HCT116 (cell line): ENCODE measurements at regions not wholly inside any gene's neighbourhood (a gene's known extent, or its start where the extent isn't known, plus 50 kb on each side); places are given as distances from the start of the nearest gene placed in this dataset.

Experiments used
- ATAC-seq: fragments of 200-7000 bp; cut with Tn5 transposase; 2 replicates; pipeline ENCODE4 v1.9.1; 2020; ENCODE audit warnings: mild to moderate bottlenecking, moderate library complexity
- BruUV-seq: library from RNA; stranded (reverse); fragments of 400-500 nt; replicated peaks from 2 replicates; lab custom pipeline; 2021; lab: Mats Ljungman, UMichigan
- CTCF ChIA-PET: fragments of 300-600 bp; sonication (Branson Sonifier 250); formaldehyde crosslinking; loops from one replicate; lab custom pipeline; 2021; ENCODE audit warnings: antibody characterized with exemption; lab: Charles Lee
- POLR2A ChIA-PET: fragments of 300-600, 350-600 bp; sonication (Branson Sonifier 250); formaldehyde crosslinking; loops from one replicate; lab custom pipeline; 2021; ENCODE audit warnings: antibody characterized with exemption; lab: Charles Lee
- RAD21 ChIA-PET, 2 experiments: fragments of 300-600 bp; sonication (Branson Sonifier 250); formaldehyde crosslinking; loops; one replicate each; lab custom pipeline; 2023; ENCODE audit warnings: low total read pairs in 2 of 2; ENCODE audit not compliant: uncharacterized antibody in 2 of 2, unreplicated experiment in 2 of 2, low non-redundant PET in 1 of 2; lab: Charles Lee
- DNase-seq: peaks from one replicate; pipeline ENCODE4 v3.0.0-alpha.2; 2010; ENCODE audit warnings: low read depth, low spot score
- H2AFZ ChIP-seq: fragments of 200-600 bp; shearing (Covaris generic), sonication (generic); 2 replicates; pipeline ENCODE4 v1.6.1; 2017; ENCODE audit warnings: low read depth, mixed run types, mixed read lengths, antibody characterized with exemption, low read length; ENCODE audit not compliant: poor library complexity, severe bottlenecking
- H3K27ac ChIP-seq: 2 replicates; pipeline ENCODE4 v1.5.1; 2012; ENCODE audit warnings: low read depth, low read length
- H3K27me3 ChIP-seq: fragments of 200-600 bp; sonication (generic); 2 replicates; pipeline ENCODE4 v1.6.1; 2016; ENCODE audit warnings: mixed run types, low read length, mixed read lengths; ENCODE audit not compliant: insufficient read depth
- H3K36me3 ChIP-seq, 2 experiments: fragments of 200-500 bp in 1 of 2; fragments of 200-600 bp in 1 of 2; sonication (Bioruptor generic) in 1 of 2; sonication (generic) in 1 of 2; 2 replicates each; pipeline versions ENCODE4 v1.5.1 to v1.6.1; 2014 to 2016; ENCODE audit warnings: low read length in 2 of 2, inconsistent platforms in 1 of 2, mixed read lengths in 1 of 2, mixed run types in 1 of 2; ENCODE audit not compliant: insufficient read depth in 2 of 2, control insufficient read depth in 1 of 2
- H3K4me1 ChIP-seq, 2 experiments: fragments of 200-600 bp in 1 of 2; sonication (generic) in 1 of 2; 2 replicates each; pipeline versions ENCODE4 v1.5.1 to v1.6.1; 2012 to 2017; ENCODE audit warnings: low read length in 2 of 2, inconsistent platforms in 1 of 2, mild to moderate bottlenecking in 1 of 2, mixed read lengths in 1 of 2, mixed run types in 1 of 2, moderate library complexity in 1 of 2; ENCODE audit not compliant: insufficient read depth in 2 of 2, control insufficient read depth in 1 of 2
- H3K4me2 ChIP-seq: fragments of 200-600 bp; sonication (generic); 2 replicates; pipeline ENCODE4 v1.6.1; 2017; ENCODE audit warnings: mixed run types, low read length, mixed read lengths
- H3K4me3 ChIP-seq, 2 experiments: fragments of 200-600 bp in 1 of 2; sonication (generic) in 1 of 2; replicated peaks in 1 of 2; 2 replicates each; pipeline ENCODE4 v1.5.1; 2011 to 2016; ENCODE audit warnings: low read length in 2 of 2, control low read depth in 1 of 2, low read depth in 1 of 2, mild to moderate bottlenecking in 1 of 2, mixed read lengths in 1 of 2, mixed run types in 1 of 2
- H3K79me2 ChIP-seq: fragments of 200-600 bp; sonication (generic); 2 replicates; pipeline ENCODE4 v1.6.1; 2017; ENCODE audit warnings: mild to moderate bottlenecking, mixed run types, low read length, moderate library complexity, mixed read lengths; ENCODE audit not compliant: insufficient read depth
- H3K9ac ChIP-seq: fragments of 200-600 bp; sonication (generic); 2 replicates; pipeline ENCODE4 v1.6.1; 2016; ENCODE audit warnings: low read length, mixed read lengths
- H3K9me2 ChIP-seq: fragments of 200-600 bp; sonication (generic), shearing (Covaris generic); 2 replicates; pipeline ENCODE4 v1.6.1; 2017; ENCODE audit warnings: mixed run types, mild to moderate bottlenecking, moderate library complexity; ENCODE audit not compliant: insufficient read depth
- H3K9me3 ChIP-seq, 2 experiments: fragments of 200-500 bp in 1 of 2; fragments of 200-600 bp in 1 of 2; sonication (Bioruptor generic) in 1 of 2; sonication (generic) in 1 of 2; 2 replicates each; pipeline ENCODE4 v1.6.1; 2014 to 2017; ENCODE audit warnings: low read length in 2 of 2, mixed read lengths in 2 of 2, inconsistent platforms in 1 of 2, low read depth in 1 of 2, mild to moderate bottlenecking in 1 of 2, mixed run types in 1 of 2, moderate library complexity in 1 of 2; ENCODE audit not compliant: control insufficient read depth in 1 of 2, insufficient read depth in 1 of 2
- H4K20me1 ChIP-seq: fragments of 200-600 bp; sonication (generic), shearing (Covaris generic); 2 replicates; pipeline ENCODE4 v1.6.1; 2017; ENCODE audit warnings: mixed run types, mild to moderate bottlenecking, moderate library complexity; ENCODE audit not compliant: insufficient read depth
- CBX3 ChIP-seq: IDR thresholded peaks from 2 replicates; pipeline ENCODE4 v1.6.1; 2012; ENCODE audit warnings: low read depth
- EGR1 ChIP-seq: IDR thresholded peaks from 2 replicates; pipeline ENCODE4 v1.6.1; 2012; ENCODE audit warnings: low read depth
- ELF1 ChIP-seq: IDR thresholded peaks from 2 replicates; pipeline ENCODE4 v1.6.1; 2012; ENCODE audit warnings: low read depth, borderline replicate concordance
- EZH2 ChIP-seq: fragments of 200-600 bp; sonication (generic); IDR thresholded peaks from 2 replicates; pipeline ENCODE4 v1.6.1; 2017; ENCODE audit warnings: antibody characterized with exemption, mixed run types
- EZH2phosphoT487 ChIP-seq: fragments of 200-600 bp; IDR thresholded peaks from 2 replicates; pipeline ENCODE4 v1.6.1; 2018; ENCODE audit warnings: antibody characterized with exemption, borderline replicate concordance
- MAX ChIP-seq: IDR thresholded peaks from 2 replicates; pipeline ENCODE4 v1.6.1; 2012
- POLR2AphosphoS5 ChIP-seq: IDR thresholded peaks from 2 replicates; pipeline ENCODE4 v1.6.1; 2011; ENCODE audit warnings: mild to moderate bottlenecking, low read depth, low read length, moderate library complexity
- RAD21 ChIP-seq: IDR thresholded peaks from 2 replicates; pipeline ENCODE4 v1.6.1; 2012; ENCODE audit warnings: low read depth, mild to moderate bottlenecking
- TCF7L2 ChIP-seq: IDR thresholded peaks from 2 replicates; pipeline ENCODE4 v1.7.0; 2011; ENCODE audit warnings: borderline replicate concordance, inconsistent platforms; ENCODE audit not compliant: insufficient read depth, insufficient read length; ENCODE audit errors: extremely low read depth
- YY1 ChIP-seq: IDR thresholded peaks from 2 replicates; pipeline ENCODE4 v1.6.1; 2011; ENCODE audit warnings: low read length, low read depth, moderate library complexity, mild to moderate bottlenecking; ENCODE audit not compliant: insufficient replicate concordance; ENCODE audit errors: extremely low read depth
- ZBTB33 ChIP-seq: IDR thresholded peaks from 2 replicates; pipeline ENCODE4 v1.6.1; 2011; ENCODE audit warnings: mild to moderate bottlenecking, low read length, moderate library complexity; ENCODE audit not compliant: insufficient replicate concordance; ENCODE audit errors: extremely low read depth
- ZFX ChIP-seq: fragments of 450-650 bp; IDR thresholded peaks from 2 replicates; pipeline ENCODE4 v1.6.1; 2017
- ZNF274 ChIP-seq: fragments of 200-500 bp; sonication (Bioruptor generic); IDR thresholded peaks from 2 replicates; pipeline ENCODE4 v1.6.1; 2014; ENCODE audit warnings: mild to moderate bottlenecking, low read depth, low read length, inconsistent platforms
- intact Hi-C: fragments of 100-400 bp; cut with micrococcal nuclease; formaldehyde crosslinking; loops from 2 replicates; pipeline ENCODE4 v1.10.0; 2022

- Histone ChIP-seq H3K27ac (no peak overlapping the region), H3K27me3 (no peaks in the 10 kb centered on the region), H2AFZ (no peak overlapping the region), H3K9me3 (no peaks in the 10 kb centered on the region), H3K9ac (no peak overlapping the region), H3K4me3 (no peak overlapping the region), H4K20me1 (no peaks in the 10 kb centered on the region), H3K36me3 (no peaks in the 10 kb centered on the region), H3K4me2 (no peak overlapping the region), H3K4me1 (no peaks in the 10 kb centered on the region), H3K79me2 (no peaks in the 10 kb centered on the region), H3K9me2 (no peaks in the 10 kb centered on the region)
- RAD21 ChIA-PET: no interaction called here
- ATAC-seq: no peak
- POLR2A ChIA-PET: interaction anchor here (1.2 kb wide), 1 partner anchor 9 kb away, joined by 3 read pairs; no protein-coding TSS in a partner anchor
- TF ChIP-seq RAD21 (no peak), ZNF274 (no peak), TCF7L2 (no peak), EZH2 (no peak), YY1 (no peak), POLR2AphosphoS5 (no peak), ELF1 (no peak), EGR1 (no peak), ZFX (no peak), CBX3 (no peak), ZBTB33 (no peak), EZH2phosphoT487 (no peak), MAX (no peak)
- intact Hi-C loops: no loop called here
- DNase-seq: no peak
- no TSS peak for BruUV-seq
- CTCF ChIA-PET: no interaction called here
These were observed 182.8 kb upstream of the HS3ST3A1 start for GRCh38 chr17:13784434-13785095.
